H1 (cell line): ENCODE measurements at regions not wholly inside any gene's neighbourhood (a gene's known extent, or its start where the extent isn't known, plus 50 kb on each side); places are given as distances from the start of the nearest gene placed in this dataset.

Experiments
- CTCF ChIA-PET: fragments of 300-600 bp; sonication (Branson Sonifier 250); formaldehyde crosslinking; loops from one replicate; lab custom pipeline; 2021; ENCODE audit not compliant: partially characterized antibody; lab: Charles Lee
- POLR2A ChIA-PET: fragments of 300-600 bp; sonication (Branson Sonifier 250); formaldehyde crosslinking; loops from one replicate; lab custom pipeline; 2021; ENCODE audit warnings: inconsistent platforms; ENCODE audit not compliant: partially characterized antibody; lab: Charles Lee
- DNase-seq, 2 experiments: peaks; one replicate each; pipeline versions ENCODE4 v3.0.0 to v3.0.0-alpha.2; 2010 to 2022; ENCODE audit warnings: low spot score in 2 of 2, low read depth in 1 of 2, mixed read lengths in 1 of 2
- FAIRE-seq: peaks from 2 replicates; lab custom pipeline; 2011; peaks lifted over from hg19 to GRCh38; lab: Jason Lieb, UNC
- H2AFZ ChIP-seq: 2 replicates; pipeline ENCODE4 v1.8.1; 2012; ENCODE audit warnings: low read length, inconsistent platforms
- H2AK5ac ChIP-seq: 2 replicates; pipeline ENCODE4 v1.6.1; 2013; ENCODE audit warnings: low read depth, low read length
- H2BK120ac ChIP-seq: replicated peaks from 2 replicates; pipeline ENCODE3; 2013; ENCODE audit warnings: low read depth, low read length, inconsistent platforms
- H2BK12ac ChIP-seq: 2 replicates; pipeline ENCODE4 v1.6.1; 2013; ENCODE audit warnings: low read depth, low read length
- H2BK15ac ChIP-seq: 2 replicates; pipeline ENCODE4 v1.6.1; 2013; ENCODE audit warnings: low read length
- H2BK20ac ChIP-seq: 2 replicates; pipeline ENCODE4 v1.6.1; 2013; ENCODE audit warnings: low read length
- H2BK5ac ChIP-seq: 2 replicates; pipeline ENCODE4 v1.6.1; 2013; ENCODE audit warnings: low read depth, low read length
- H3K14ac ChIP-seq: 2 replicates; pipeline ENCODE4 v1.6.1; 2013; ENCODE audit warnings: inconsistent platforms; ENCODE audit not compliant: insufficient read length
- H3K18ac ChIP-seq: 2 replicates; pipeline ENCODE4 v1.6.1; 2013; ENCODE audit warnings: low read length; ENCODE audit errors: extremely low read depth
- H3K23ac ChIP-seq: 2 replicates; pipeline ENCODE4 v1.6.1; 2013; ENCODE audit warnings: inconsistent platforms; ENCODE audit not compliant: insufficient read length
- H3K23me2 ChIP-seq: 2 replicates; pipeline ENCODE4 v1.6.1; 2013; ENCODE audit warnings: low read depth, low read length
- H3K27ac ChIP-seq: 2 replicates; pipeline ENCODE4 v1.6.1; 2011; ENCODE audit warnings: low read depth, low read length, inconsistent platforms
- H3K27me3 ChIP-seq, 4 experiments: replicated peaks in 1 of 4; 1 replicate in 1 of 4; 2 replicates in 3 of 4; pipeline versions ENCODE4 v1.6.1 to v1.8.1; 2011 to 2013; ENCODE audit warnings: low read length in 3 of 4, mild to moderate bottlenecking in 3 of 4, inconsistent platforms in 2 of 4, mixed read lengths in 2 of 4, moderate library complexity in 1 of 4; ENCODE audit not compliant: control insufficient read depth in 3 of 4, insufficient read depth in 3 of 4; ENCODE audit errors: extremely low read depth in 1 of 4
- H3K36me3 ChIP-seq, 4 experiments: 2 replicates each; pipeline versions ENCODE4 v1.6.1 to v1.8.1; 2011 to 2013; ENCODE audit warnings: mild to moderate bottlenecking in 4 of 4, low read length in 3 of 4, moderate library complexity in 2 of 4, control low read depth in 1 of 4, inconsistent platforms in 1 of 4; ENCODE audit not compliant: insufficient read depth in 4 of 4, control insufficient read depth in 2 of 4
- H3K4ac ChIP-seq: replicated peaks from 2 replicates; pipeline ENCODE3; 2013; ENCODE audit warnings: low read length, low read depth, mixed read lengths, inconsistent platforms; ENCODE audit not compliant: insufficient read length
- H3K4me1 ChIP-seq, 4 experiments: replicated peaks in 1 of 4; 1 replicate in 1 of 4; 2 replicates in 3 of 4; pipeline versions ENCODE4 v1.6.1 to v1.8.1; 2011 to 2013; ENCODE audit warnings: low read length in 3 of 4, inconsistent platforms in 2 of 4, mixed read lengths in 1 of 4; ENCODE audit not compliant: insufficient read depth in 4 of 4, control insufficient read depth in 3 of 4
- H3K4me2 ChIP-seq, 2 experiments: 2 replicates each; pipeline versions ENCODE4 v1.6.1 to v1.8.1; 2011 to 2013; ENCODE audit warnings: low read depth in 2 of 2, low read length in 2 of 2, control low read depth in 1 of 2, inconsistent platforms in 1 of 2, mild to moderate bottlenecking in 1 of 2; ENCODE audit not compliant: insufficient read depth in 1 of 2
- H3K4me3 ChIP-seq, 4 experiments: fragments of 200-600, 300-600 bp in 1 of 4; sonication (generic), shearing (Covaris generic), sonication (Bioruptor Twin) in 1 of 4; 2 replicates each; pipeline versions ENCODE4 v1.5.1 to v1.8.1; 2011 to 2016; ENCODE audit warnings: low read length in 4 of 4, low read depth in 3 of 4, control low read depth in 2 of 4, inconsistent platforms in 2 of 4, mild to moderate bottlenecking in 2 of 4, mixed read lengths in 1 of 4, moderate library complexity in 1 of 4; ENCODE audit not compliant: insufficient read depth in 2 of 4; ENCODE audit errors: extremely low read depth in 1 of 4
- H3K56ac ChIP-seq: replicated peaks from 2 replicates; pipeline ENCODE3; 2013; ENCODE audit warnings: low read depth, mild to moderate bottlenecking, mixed read lengths, low read length, inconsistent platforms; ENCODE audit not compliant: insufficient read length
- H3K79me1 ChIP-seq: 2 replicates; pipeline ENCODE4 v1.6.1; 2013; ENCODE audit warnings: low read depth, low read length, control low read depth
- H3K79me2 ChIP-seq, 2 experiments: 2 replicates each; pipeline versions ENCODE4 v1.6.1 to v1.8.1; 2012 to 2013; ENCODE audit warnings: low read length in 2 of 2, mild to moderate bottlenecking in 2 of 2, inconsistent platforms in 1 of 2; ENCODE audit not compliant: insufficient read depth in 2 of 2, control insufficient read depth in 1 of 2
- H3K9ac ChIP-seq, 4 experiments: replicated peaks in 1 of 4; 1 replicate in 1 of 4; 2 replicates in 3 of 4; pipeline versions ENCODE4 v1.6.1 to v1.8.1; 2011 to 2013; ENCODE audit warnings: low read depth in 3 of 4, low read length in 3 of 4, control low read depth in 2 of 4, mild to moderate bottlenecking in 2 of 4, moderate library complexity in 2 of 4, inconsistent platforms in 1 of 4; ENCODE audit errors: extremely low read depth in 1 of 4
- H3K9me3 ChIP-seq, 2 experiments: 2 replicates each; pipeline versions ENCODE4 v1.6.1 to v1.8.1; 2012 to 2013; ENCODE audit warnings: mild to moderate bottlenecking in 2 of 2, moderate library complexity in 2 of 2, control low read depth in 1 of 2, inconsistent platforms in 1 of 2, low read depth in 1 of 2, low read length in 1 of 2, mixed read lengths in 1 of 2; ENCODE audit not compliant: insufficient read depth in 2 of 2
- H4K20me1 ChIP-seq, 2 experiments: replicated peaks in 1 of 2; 2 replicates each; pipeline versions ENCODE3 to v1.8.1; 2011 to 2013; ENCODE audit warnings: inconsistent platforms in 2 of 2, low read length in 2 of 2, mild to moderate bottlenecking in 1 of 2; ENCODE audit not compliant: insufficient read depth in 2 of 2, control insufficient read depth in 1 of 2
- H4K5ac ChIP-seq: 2 replicates; pipeline ENCODE4 v1.6.1; 2013; ENCODE audit warnings: low read length, low read depth, mixed read lengths, inconsistent platforms; ENCODE audit not compliant: insufficient read length
- H4K8ac ChIP-seq: 2 replicates; pipeline ENCODE4 v1.8.0; 2013; ENCODE audit warnings: mild to moderate bottlenecking, moderate library complexity, low read length, inconsistent platforms; ENCODE audit not compliant: insufficient read depth; ENCODE audit errors: extremely low read depth
- H4K91ac ChIP-seq: replicated peaks from 2 replicates; pipeline ENCODE3; 2013; ENCODE audit warnings: low read length, mixed read lengths, inconsistent platforms; ENCODE audit not compliant: insufficient read length
- HDAC2 ChIP-seq, 2 experiments: fragments of 300-600 bp in 1 of 2; sonication (generic) in 1 of 2; IDR thresholded peaks; 2 replicates each; pipeline ENCODE4 v1.6.1; 2011 to 2012; ENCODE audit warnings: low read depth in 2 of 2, low read length in 2 of 2, mild to moderate bottlenecking in 2 of 2, moderate library complexity in 2 of 2, borderline replicate concordance in 1 of 2, inconsistent platforms in 1 of 2
- HDAC6 ChIP-seq: IDR thresholded peaks from one replicate; pipeline ENCODE4 v1.7.1; 2012; ENCODE audit warnings: low read depth, mild to moderate bottlenecking, inconsistent platforms, low read length, moderate library complexity
- KDM5A ChIP-seq: fragments of 200-600 bp; IDR thresholded peaks from 2 replicates; pipeline ENCODE4 v1.7.1; 2012; ENCODE audit warnings: mild to moderate bottlenecking, low read length, inconsistent platforms, mixed read lengths
- PHF8 ChIP-seq: fragments of 200-600 bp; sonication (generic); conservative IDR thresholded peaks from 2 replicates; pipeline ENCODE4 v1.7.1; 2012; ENCODE audit warnings: low read depth, mild to moderate bottlenecking, inconsistent platforms, low read length, moderate library complexity
- POLR2A ChIP-seq, 2 experiments: IDR thresholded peaks; 1 replicate in 1 of 2; 2 replicates in 1 of 2; pipeline ENCODE4 v1.6.1; 2011; ENCODE audit warnings: low read depth in 2 of 2, low read length in 2 of 2, mild to moderate bottlenecking in 2 of 2; ENCODE audit errors: control extremely low read depth in 1 of 2
- SP4 ChIP-seq: IDR thresholded peaks from 2 replicates; pipeline ENCODE4 v1.6.1; 2012; ENCODE audit warnings: low read length, inconsistent platforms
- WGBS, 2 experiments: shearing (Covaris generic) in 1 of 2; methylation state at CpG; one replicate each; pipeline versions ENCODE4 v1.1.6 to v1.1.7; 2013 to 2015; ENCODE audit warnings: low lambda C conversion rate in 2 of 2, mixed read lengths in 2 of 2, inconsistent platforms in 1 of 2, low coverage in 1 of 2, missing lambda C conversion rate in 1 of 2; ENCODE audit not compliant: insufficient replicate concordance in 2 of 2, insufficient coverage in 1 of 2, insufficient read length in 1 of 2; ENCODE audit errors: extremely low coverage in 1 of 2, missing lambda C conversion rate in 1 of 2; 5-methylcytosine and 5-hydroxymethylcytosine counted together

DNA sequence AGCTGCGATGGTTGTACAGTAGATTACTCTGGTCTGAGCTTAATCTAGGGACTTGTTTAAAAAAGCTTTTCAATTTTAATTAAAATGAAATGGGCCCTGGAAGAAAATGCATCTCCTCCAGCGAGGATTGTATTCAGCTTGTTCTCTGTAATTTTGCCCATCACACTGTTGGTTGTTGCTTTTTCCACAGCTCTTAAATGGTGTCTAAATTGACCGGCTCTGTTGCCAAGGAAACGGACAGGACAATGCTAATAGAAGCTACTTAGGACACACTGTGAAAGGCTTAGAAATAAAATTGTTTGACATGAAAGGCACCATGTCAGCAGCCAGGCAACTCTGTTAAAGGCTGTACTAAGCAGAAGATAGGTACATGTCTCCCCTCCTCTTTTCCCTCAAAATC, 116.7 kb upstream of the NRSN1 start:
- no peaks in the 10 kb centered on the region for H3K79me1 ChIP-seq
- peaks cover 0 to 2% of the 10 kb centered on the region in 2 experiments; a peak in 1 of 4 replicates for H3K9me3 ChIP-seq
- no peak overlapping the region for H2BK20ac ChIP-seq
- no peak overlapping the region for H3K9ac ChIP-seq
- H4K20me1 ChIP-seq, result no peaks in the 10 kb centered on the region
- H3K27ac ChIP-seq, result no peak overlapping the region
- H2BK5ac ChIP-seq, result no peak overlapping the region
- no peaks in the 10 kb centered on the region for H3K79me2 ChIP-seq
- DNase-seq (no peak), FAIRE-seq (no peak)
- no peaks in the 10 kb centered on the region for H3K36me3 ChIP-seq
- H2AK5ac ChIP-seq, result no peak overlapping the region
- ChIA-PET CTCF (interaction anchor here (1.2 kb wide), 1 partner anchor 9 kb away, joined by 5 read pairs; no protein-coding TSS in a partner anchor), POLR2A (no interaction called here)
- no peak overlapping the region for H3K56ac ChIP-seq
- no peak overlapping the region for H2BK12ac ChIP-seq
- no peak overlapping the region for H2AFZ ChIP-seq
- WGBS, 2 experiments, result 91% methylated on average over 4 of the region's 4 CpGs; no CpG with 5 or more reads in 1 of the 2 experiments
- no peak overlapping the region for H3K4me2 ChIP-seq
- no peak overlapping the region for H2BK120ac ChIP-seq
- H4K5ac ChIP-seq, result no peak overlapping the region
- H3K4me1 ChIP-seq, result no peaks in the 10 kb centered on the region
- H2BK15ac ChIP-seq, result no peak overlapping the region
- H3K23me2 ChIP-seq, result no peaks in the 10 kb centered on the region
- no peak overlapping the region for H3K4me3 ChIP-seq
- no peak overlapping the region for H4K91ac ChIP-seq
- no peak overlapping the region for H3K14ac ChIP-seq
- no peak overlapping the region for H3K18ac ChIP-seq
- H3K4ac ChIP-seq, result no peak overlapping the region
- no peaks in the 10 kb centered on the region for H3K27me3 ChIP-seq
- H4K8ac ChIP-seq, result no peak overlapping the region
- no peak overlapping the region for H3K23ac ChIP-seq
- TF ChIP-seq HDAC6, result no peak
- no peak for TF ChIP-seq POLR2A (IDR thresholded peaks at IDR 0.05; ENCODE audit: control extremely low read depth in 1 of 2, low read depth in 2 of 2, low read length in 2 of 2)
- no peak for TF ChIP-seq SP4
- TF ChIP-seq PHF8, result no peak
- TF ChIP-seq HDAC2 (IDR thresholded peaks at IDR 0.05; ENCODE audit: borderline replicate concordance in 1 of 2, low read depth in 2 of 2, low read length in 2 of 2), result no peak
- TF ChIP-seq KDM5A, result no peak
